Liver (tissue), 3 donors: ENCODE measurements at regions not wholly inside any gene's neighbourhood (a gene's known extent, or its start where the extent isn't known, plus 50 kb on each side); places are given as distances from the start of the nearest gene placed in this dataset.

ENCODE experiments used
- EGR1 ChIP-seq, 2 donors: IDR thresholded peaks; 2 replicates each; pipeline ENCODE4 v1.6.1; 2016 to 2018; ENCODE audit warnings: antibody characterized with exemption in 2 of 2, low read depth in 2 of 2
- MAX ChIP-seq: IDR thresholded peaks from 2 replicates; pipeline ENCODE4 v1.6.1; 2016; ENCODE audit warnings: antibody characterized with exemption
- TAF1 ChIP-seq: conservative IDR thresholded peaks from 2 replicates; pipeline ENCODE4 v1.6.1; 2016; ENCODE audit warnings: antibody characterized with exemption, mild to moderate bottlenecking
- ZBTB33 ChIP-seq: IDR thresholded peaks from 2 replicates; pipeline ENCODE4 v1.6.1; 2016; ENCODE audit warnings: antibody characterized with exemption
- TF ChIP-seq, protein P1 (sequence below): fragments of 150-350 bp; IDR thresholded peaks from 2 replicates; pipeline ENCODE4 v1.5.1; 2017; ENCODE audit warnings: improper control_type of control experiment, low read depth, low read length; ENCODE audit not compliant: missing input control
- TF ChIP-seq, protein P2 (sequence below): IDR thresholded peaks from 2 replicates; pipeline ENCODE4 v1.6.1; 2016; ENCODE audit warnings: antibody characterized with exemption, mild to moderate bottlenecking
- donor health status: healthy.
- donor health status: healthy.

DNA sequence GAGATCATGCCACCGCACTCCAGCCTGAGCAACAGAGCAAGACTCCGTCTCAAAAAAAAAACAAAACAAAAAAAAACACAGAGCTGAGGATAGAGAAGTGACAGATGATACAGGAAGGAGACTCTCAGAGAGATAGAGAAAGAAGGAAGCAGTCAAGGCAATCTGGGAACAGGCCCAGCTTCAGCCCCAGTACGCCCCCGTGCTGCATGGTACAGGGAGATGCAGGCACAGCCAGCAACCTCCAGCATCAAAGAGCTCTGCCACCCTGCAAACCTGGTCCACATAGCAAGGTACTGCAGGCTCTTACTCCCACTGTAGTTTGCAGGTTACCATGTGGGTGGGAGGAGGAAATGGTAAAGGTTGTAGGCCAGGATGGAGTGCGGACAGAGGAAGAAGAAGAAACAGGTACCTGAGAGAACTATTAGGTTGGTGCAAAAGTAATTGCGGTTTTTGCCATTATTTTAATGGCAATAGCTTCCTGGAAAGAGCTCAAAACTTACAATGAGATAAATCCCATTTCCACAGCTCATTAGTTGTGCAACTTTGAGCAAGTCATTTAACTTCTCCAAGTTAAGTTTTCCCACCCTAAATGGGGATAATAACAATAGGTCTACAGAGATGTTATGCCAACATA, 253.0 kb downstream of the ARRDC4 start:
- TF ChIP-seq TAF1 (no peak), MAX (no peak), ZBTB33 (no peak), EGR1 (IDR thresholded peaks at IDR 0.05; ENCODE audit: low read depth in 2 of 2) (no peak)
- TF ChIP-seq, protein P1, sequence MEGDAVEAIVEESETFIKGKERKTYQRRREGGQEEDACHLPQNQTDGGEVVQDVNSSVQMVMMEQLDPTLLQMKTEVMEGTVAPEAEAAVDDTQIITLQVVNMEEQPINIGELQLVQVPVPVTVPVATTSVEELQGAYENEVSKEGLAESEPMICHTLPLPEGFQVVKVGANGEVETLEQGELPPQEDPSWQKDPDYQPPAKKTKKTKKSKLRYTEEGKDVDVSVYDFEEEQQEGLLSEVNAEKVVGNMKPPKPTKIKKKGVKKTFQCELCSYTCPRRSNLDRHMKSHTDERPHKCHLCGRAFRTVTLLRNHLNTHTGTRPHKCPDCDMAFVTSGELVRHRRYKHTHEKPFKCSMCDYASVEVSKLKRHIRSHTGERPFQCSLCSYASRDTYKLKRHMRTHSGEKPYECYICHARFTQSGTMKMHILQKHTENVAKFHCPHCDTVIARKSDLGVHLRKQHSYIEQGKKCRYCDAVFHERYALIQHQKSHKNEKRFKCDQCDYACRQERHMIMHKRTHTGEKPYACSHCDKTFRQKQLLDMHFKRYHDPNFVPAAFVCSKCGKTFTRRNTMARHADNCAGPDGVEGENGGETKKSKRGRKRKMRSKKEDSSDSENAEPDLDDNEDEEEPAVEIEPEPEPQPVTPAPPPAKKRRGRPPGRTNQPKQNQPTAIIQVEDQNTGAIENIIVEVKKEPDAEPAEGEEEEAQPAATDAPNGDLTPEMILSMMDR: no peak
- TF ChIP-seq, protein P2, sequence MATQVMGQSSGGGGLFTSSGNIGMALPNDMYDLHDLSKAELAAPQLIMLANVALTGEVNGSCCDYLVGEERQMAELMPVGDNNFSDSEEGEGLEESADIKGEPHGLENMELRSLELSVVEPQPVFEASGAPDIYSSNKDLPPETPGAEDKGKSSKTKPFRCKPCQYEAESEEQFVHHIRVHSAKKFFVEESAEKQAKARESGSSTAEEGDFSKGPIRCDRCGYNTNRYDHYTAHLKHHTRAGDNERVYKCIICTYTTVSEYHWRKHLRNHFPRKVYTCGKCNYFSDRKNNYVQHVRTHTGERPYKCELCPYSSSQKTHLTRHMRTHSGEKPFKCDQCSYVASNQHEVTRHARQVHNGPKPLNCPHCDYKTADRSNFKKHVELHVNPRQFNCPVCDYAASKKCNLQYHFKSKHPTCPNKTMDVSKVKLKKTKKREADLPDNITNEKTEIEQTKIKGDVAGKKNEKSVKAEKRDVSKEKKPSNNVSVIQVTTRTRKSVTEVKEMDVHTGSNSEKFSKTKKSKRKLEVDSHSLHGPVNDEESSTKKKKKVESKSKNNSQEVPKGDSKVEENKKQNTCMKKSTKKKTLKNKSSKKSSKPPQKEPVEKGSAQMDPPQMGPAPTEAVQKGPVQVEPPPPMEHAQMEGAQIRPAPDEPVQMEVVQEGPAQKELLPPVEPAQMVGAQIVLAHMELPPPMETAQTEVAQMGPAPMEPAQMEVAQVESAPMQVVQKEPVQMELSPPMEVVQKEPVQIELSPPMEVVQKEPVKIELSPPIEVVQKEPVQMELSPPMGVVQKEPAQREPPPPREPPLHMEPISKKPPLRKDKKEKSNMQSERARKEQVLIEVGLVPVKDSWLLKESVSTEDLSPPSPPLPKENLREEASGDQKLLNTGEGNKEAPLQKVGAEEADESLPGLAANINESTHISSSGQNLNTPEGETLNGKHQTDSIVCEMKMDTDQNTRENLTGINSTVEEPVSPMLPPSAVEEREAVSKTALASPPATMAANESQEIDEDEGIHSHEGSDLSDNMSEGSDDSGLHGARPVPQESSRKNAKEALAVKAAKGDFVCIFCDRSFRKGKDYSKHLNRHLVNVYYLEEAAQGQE: no peak
